HG03575 (cell line): ENCODE measurements at regions not wholly inside any gene's neighbourhood (a gene's known extent, or its start where the extent isn't known, plus 50 kb on each side); places are given as distances from the start of the nearest gene placed in this dataset.

Experiments used
- ATAC-seq: cut with Tn5 transposase; IDR thresholded peaks from one replicate; pipeline ENCODE4 v1.9.1; 2021; ENCODE audit not compliant: unreplicated experiment, insufficient number of reproducible peaks, low FRiP score; ENCODE audit errors: extremely low read depth

DNA sequence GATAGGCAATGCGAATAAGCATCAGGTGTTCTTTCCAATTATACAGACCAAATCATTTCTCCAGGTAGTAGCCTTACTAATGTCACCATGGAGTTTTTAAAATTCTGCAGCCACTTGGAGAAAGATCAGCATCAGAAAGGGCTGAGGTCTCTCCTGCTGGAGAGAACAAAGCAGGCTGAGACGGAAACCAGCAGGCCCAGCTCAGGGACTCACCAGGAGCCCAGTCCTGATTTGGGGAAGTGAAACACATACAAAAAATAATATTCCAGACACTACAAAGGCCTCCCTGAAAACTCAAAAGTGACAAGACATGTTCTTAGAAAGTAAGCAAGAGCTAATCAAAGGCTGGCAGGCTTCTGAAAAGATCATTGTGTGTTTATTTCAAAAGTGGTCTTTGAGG, 207.1 kb upstream of the GHITM start:
- ATAC-seq, result no peak

- ATAC-seq, result no peak
Measured at GRCh38 chr10:83934062-83934461, 205.2 kb upstream of the GHITM start.

DNA sequence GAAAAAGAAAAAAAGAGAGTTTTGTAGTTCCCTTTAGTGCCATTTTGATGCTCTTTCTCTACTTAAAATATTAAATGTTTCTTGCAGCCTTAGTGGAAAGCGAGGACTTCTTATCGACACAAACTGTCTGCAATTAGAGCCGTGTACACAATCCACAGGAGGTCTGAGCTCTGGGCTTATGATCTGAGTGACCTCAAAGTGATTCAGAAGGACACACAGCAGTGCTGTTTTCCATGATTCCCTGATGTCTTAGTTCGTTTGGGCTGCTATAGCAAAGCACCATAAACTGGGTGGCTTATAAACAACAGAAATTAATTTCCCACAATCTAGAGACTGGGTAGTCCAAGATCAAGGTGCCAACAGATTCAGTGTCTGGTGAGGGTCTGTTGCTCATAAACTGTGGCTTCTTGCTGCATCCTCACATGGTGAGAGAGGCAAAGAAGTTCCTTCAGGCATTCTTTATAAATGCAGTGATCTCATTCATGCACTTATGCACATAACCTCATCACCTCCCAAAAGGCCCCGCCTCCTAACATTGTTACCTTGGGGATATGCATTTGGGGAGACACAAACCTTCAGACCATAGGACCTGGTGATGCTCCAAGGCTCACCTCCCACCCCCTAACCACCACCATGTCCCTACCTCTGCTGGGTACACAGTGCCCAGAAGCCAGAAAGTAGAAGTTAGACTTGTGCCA, 204.5 kb upstream of the GHITM start:
- no peak for ATAC-seq

GRCh38 chr10:83935339-83935736, 204.0 kb upstream of the GHITM start:
- ATAC-seq, result no peak

- no peak for ATAC-seq
Measured at GRCh38 chr10:83935911-83936310, 203.4 kb upstream of the GHITM start.

DNA sequence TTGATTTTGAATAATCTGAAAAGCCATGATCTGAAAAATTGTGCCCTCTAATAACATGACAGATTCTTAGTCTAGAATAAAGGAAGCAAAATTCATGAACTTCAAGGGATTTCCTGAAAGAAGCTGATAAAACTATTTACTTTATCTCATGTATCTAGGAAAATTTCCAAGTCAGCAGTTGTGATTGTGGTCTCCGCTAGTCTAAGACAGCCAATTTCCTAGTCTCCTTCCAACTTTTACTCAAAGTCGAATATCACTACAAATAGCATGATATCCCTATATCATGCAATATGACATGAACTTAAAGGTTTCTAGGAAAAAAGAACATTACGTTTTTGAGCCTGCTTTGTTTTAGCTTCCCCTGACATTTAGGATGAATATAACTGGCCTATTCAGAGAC, 202.1 kb upstream of the GHITM start:
- ATAC-seq, result no peak

- ATAC-seq, result no peak
Measured at GRCh38 chr10:83937826-83938225, 201.5 kb upstream of the GHITM start.

GRCh38 chr10:83941189-83941588, 198.1 kb upstream of the GHITM start:
- ATAC-seq, result no peak

DNA sequence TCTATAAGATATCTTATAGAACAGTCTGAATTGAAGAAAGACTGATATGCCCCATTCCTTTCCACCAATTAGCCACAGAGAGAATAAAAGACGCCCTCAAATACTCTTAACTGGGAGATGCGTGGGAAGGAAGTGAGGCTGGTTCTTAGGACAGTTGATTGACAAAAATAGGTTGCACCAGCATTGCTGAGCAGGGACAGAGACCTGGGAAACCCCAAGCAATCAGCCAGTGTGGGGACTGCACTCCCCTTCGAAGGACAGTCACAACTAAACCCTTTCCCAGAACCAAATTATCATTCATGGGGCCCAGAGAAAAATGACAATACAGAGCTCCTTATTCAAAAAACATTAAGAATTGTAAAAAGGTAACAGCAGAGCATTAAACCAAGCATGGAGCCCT, 196.9 kb upstream of the GHITM start:
- ATAC-seq, result no peak

GRCh38 chr10:83943049-83943448, 196.3 kb upstream of the GHITM start:
- no peak for ATAC-seq

DNA sequence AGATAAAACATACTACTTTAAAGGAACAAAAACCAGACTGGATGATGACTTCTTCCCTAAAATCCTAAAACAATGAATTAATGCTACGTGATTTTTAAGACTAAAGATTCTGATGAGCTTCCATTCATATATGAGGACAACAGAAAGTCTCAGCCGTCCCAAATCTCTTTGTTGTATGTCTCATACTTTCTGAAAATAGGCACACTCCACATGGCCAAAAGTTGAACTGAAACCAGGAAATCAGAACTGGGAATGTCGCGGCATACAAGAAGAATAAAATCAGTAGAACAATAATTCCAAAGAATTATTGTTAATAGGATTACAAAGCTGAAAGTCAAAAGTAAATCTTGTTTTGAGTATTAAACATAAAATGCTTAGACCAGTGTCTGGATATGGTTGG, 195.4 kb upstream of the GHITM start:
- no peak for ATAC-seq

DNA sequence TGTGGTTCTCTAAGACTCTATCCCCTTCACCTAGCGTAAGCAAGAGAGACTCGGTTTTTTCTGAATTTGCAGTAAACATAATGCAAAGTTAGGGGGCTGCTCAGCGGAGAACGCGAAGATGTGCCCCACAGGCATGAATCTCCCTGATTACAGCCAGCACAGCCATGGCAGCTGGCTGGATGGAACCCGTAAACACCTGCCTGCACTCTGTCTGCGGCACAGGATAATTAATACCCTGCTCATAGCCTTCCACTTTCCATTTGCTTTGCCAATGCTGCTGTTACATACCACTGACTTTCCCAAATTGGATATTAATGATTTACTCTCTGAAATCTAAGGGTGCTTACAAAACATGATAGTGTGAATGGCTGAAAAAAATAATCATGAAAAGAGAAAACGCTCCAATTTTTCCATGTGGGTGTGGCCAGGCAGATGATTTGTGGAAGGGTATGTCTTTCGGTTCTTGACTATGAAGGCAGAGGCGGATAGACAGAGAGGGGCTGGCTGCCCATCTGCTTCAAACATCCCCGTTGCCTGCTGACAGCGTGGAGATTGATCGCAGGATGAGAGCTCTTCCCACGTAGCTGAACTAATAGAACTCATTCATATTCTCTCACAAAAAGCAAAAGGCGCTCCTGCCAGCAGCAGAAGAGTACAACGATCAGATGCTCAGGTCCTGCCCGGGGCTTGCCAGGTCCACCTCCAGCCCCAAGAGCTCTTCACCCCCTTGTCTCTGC, 193.2 kb upstream of the GHITM start:
- no peak for ATAC-seq

DNA sequence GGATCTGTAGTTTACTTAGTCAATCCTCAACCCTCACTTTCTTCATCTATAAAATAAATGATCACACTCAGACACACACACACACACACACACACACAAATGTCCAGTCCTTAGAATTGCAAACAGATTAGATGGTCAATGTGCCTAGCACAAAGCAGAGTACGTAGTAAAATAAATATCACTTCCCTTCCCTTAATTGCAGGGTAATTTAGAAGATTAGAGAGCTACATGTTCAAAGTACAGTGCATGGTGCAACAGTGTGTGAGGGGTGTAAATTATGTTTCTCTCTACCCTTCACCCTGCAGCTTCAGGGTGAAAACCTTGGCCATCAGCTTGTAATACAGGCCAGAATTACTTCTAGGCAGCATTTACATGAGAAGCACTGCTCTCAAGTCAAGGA, 187.0 kb upstream of the GHITM start:
- no peak for ATAC-seq

DNA sequence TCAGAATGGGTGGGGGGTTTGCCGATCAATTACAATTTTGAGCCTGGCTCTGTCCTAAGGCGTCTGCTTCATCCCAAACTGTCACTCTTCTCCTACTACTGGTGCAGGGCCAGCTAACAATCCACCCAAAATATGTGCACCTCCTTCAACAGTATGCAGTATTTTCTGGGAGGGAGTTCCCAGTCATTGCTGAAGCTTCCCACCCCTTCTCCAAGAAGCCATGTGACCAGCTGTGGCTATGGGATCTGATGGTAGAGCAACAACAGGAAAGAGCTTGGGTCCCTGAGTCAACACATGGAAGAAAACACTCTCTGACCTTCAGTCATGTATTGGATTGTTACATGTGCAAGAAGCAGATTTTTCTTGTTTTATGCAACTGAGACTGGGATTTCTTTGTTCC, 185.7 kb upstream of the GHITM start:
- no peak for ATAC-seq

- no peak for ATAC-seq
Measured at GRCh38 chr10:83954193-83954799, 185.0 kb upstream of the GHITM start.

- no peak for ATAC-seq
Measured at GRCh38 chr10:83955406-83955805, 183.9 kb upstream of the GHITM start.

- ATAC-seq, result no peak
Measured at GRCh38 chr10:83957168-83957947, 182.0 kb upstream of the GHITM start.

- ATAC-seq, result no peak
Measured at GRCh38 chr10:83959328-83959727, 180.0 kb upstream of the GHITM start.

DNA sequence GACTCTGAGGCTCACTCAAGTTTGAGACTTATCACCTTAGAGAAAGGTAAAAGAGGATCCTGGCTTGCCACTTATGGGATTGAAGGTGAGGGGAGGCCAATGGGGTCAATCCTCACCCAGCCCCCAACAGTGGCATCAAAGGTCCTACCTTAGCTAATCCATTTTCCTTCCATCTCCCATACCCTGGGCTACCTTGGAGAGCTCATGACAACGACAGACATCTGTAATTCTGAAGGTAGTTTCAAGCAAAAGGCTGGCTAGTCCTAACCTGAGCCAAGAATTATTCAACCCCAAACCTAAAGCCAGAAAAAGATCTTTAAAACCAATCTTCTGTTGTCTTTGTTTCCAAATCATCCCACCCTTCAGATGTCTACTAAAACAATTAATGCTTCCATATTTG, 179.2 kb upstream of the GHITM start:
- no peak for ATAC-seq

DNA sequence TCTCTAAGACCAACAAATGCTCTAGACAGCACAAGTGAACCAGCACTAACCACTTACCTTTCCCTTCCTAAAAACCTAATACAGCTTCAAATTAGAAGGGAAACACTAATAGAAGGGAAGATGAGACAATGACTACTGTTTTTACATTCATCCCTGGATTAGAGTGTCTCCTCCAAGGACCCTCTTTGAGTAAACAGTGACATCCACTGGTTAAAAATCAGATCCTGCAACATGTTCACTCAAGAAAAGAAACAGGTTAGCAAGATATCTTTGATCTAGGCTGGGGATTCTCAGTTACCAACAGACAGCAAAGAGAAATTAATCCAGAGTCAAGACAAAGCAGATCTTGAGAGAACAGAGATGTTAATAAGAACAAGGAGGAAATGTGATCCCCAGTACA, 177.7 kb upstream of the GHITM start:
- ATAC-seq, result no peak
